ENCODE measurements at regions not wholly inside any gene's neighbourhood (a gene's known extent, or its start where the extent isn't known, plus 50 kb on each side); places are given as distances from the start of the nearest gene placed in this dataset.

GRCh38 chr10:44689368-44689767 lies 221.8 kb upstream of the TMEM72 start:
- Histone ChIP-seq H3K27ac (no peak overlapping the region), H3K4me1 (no peaks in the 10 kb centered on the region), H3K36me3 (no peaks in the 10 kb centered on the region), H3K4me3 (no peak overlapping the region), H3K27me3 (no peaks in the 10 kb centered on the region), H3K9me3 (no peaks in the 10 kb centered on the region)
- WGBS: 82% methylated on average over 2 of the region's 2 CpGs
- no peak for DNase-seq (ENCODE audit: low spot score in 2 of 2)
- TF ChIP-seq POLR2AphosphoS5 (IDR thresholded peaks at IDR 0.05): no peak
- no peak for TF ChIP-seq CTCF (IDR thresholded peaks at IDR 0.05)
- no peak for TF ChIP-seq EP300 (IDR thresholded peaks at IDR 0.05)
- TF ChIP-seq POLR2A (IDR thresholded peaks at IDR 0.05): no peak

GRCh38 chr10:44696496-44696895 lies 214.6 kb upstream of the TMEM72 start:
- no peak overlapping the region for H3K27ac ChIP-seq
- H3K36me3 ChIP-seq: no peaks in the 10 kb centered on the region
- peaks cover 4% of the 10 kb centered on the region for H3K9me3 ChIP-seq
- no peak for DNase-seq (ENCODE audit: low spot score in 2 of 2)
- no peak overlapping the region for H3K4me3 ChIP-seq
- no peak for TF ChIP-seq POLR2AphosphoS5 (IDR thresholded peaks at IDR 0.05)
- no peak for TF ChIP-seq POLR2A (IDR thresholded peaks at IDR 0.05)
- no peak for TF ChIP-seq EP300 (IDR thresholded peaks at IDR 0.05)
- TF ChIP-seq CTCF (IDR thresholded peaks at IDR 0.05): no peak
- H3K4me1 ChIP-seq: no peaks in the 10 kb centered on the region
- H3K27me3 ChIP-seq: no peaks in the 10 kb centered on the region
- 62% methylated on average over 6 of the region's 6 CpGs for WGBS

- no peak overlapping the region for H3K27ac ChIP-seq
- H3K4me3 ChIP-seq: no peak overlapping the region
- H3K36me3 ChIP-seq: no peaks in the 10 kb centered on the region
- peaks cover 7% of the 10 kb centered on the region for H3K9me3 ChIP-seq
- 43% methylated on average over 2 of the region's 2 CpGs for WGBS
- H3K4me1 ChIP-seq: no peaks in the 10 kb centered on the region
- H3K27me3 ChIP-seq: no peaks in the 10 kb centered on the region
- DNase-seq (ENCODE audit: low spot score in 2 of 2): no peak
- TF ChIP-seq CTCF (IDR thresholded peaks at IDR 0.05) (no peak), POLR2AphosphoS5 (IDR thresholded peaks at IDR 0.05) (no peak), EP300 (IDR thresholded peaks at IDR 0.05) (no peak), POLR2A (IDR thresholded peaks at IDR 0.05) (no peak)
These were observed 214.0 kb upstream of the TMEM72 start for GRCh38 chr10:44697116-44697515.

GRCh38 chr10:44702531-44702930 lies 208.6 kb upstream of the TMEM72 start:
- peaks cover 7% of the 10 kb centered on the region for H3K9me3 ChIP-seq
- WGBS: 86% methylated on average over 1 of the region's 1 CpG

More at GRCh38 chr10:44702531-44702930, 208.6 kb upstream of the TMEM72 start:
- TF ChIP-seq POLR2A (IDR thresholded peaks at IDR 0.05): no peak
- TF ChIP-seq CTCF (IDR thresholded peaks at IDR 0.05): no peak
- TF ChIP-seq EP300 (IDR thresholded peaks at IDR 0.05): no peak
- TF ChIP-seq POLR2AphosphoS5 (IDR thresholded peaks at IDR 0.05): no peak
- no peaks in the 10 kb centered on the region for H3K4me1 ChIP-seq
- H3K27ac ChIP-seq: no peak overlapping the region
- no peak for DNase-seq (ENCODE audit: low spot score in 2 of 2)
- no peak overlapping the region for H3K4me3 ChIP-seq
- H3K36me3 ChIP-seq: no peaks in the 10 kb centered on the region
- no peaks in the 10 kb centered on the region for H3K27me3 ChIP-seq
